ENCODE measurements at regions not wholly inside any gene's neighbourhood (a gene's known extent, or its start where the extent isn't known, plus 50 kb on each side); places are given as distances from the start of the nearest gene placed in this dataset.

- no peak for TF ChIP-seq TAF1 (IDR thresholded peaks at IDR 0.05; ENCODE audit: borderline replicate concordance, insufficient read depth, low read length)
- TF ChIP-seq SIN3A (IDR thresholded peaks at IDR 0.05; ENCODE audit: borderline replicate concordance, insufficient read depth, low read length) = no peak
- TF ChIP-seq POLR2AphosphoS5 (IDR thresholded peaks at IDR 0.05; ENCODE audit: low read depth, low read length) = no peak
- no peak for TF ChIP-seq REST (IDR thresholded peaks at IDR 0.05; ENCODE audit: insufficient read depth in 1 of 2, low read depth in 2 of 2, low read length in 2 of 2)
- TF ChIP-seq FOXP2 (optimal IDR thresholded peaks at IDR 0.05; ENCODE audit: borderline replicate concordance, extremely low read depth, extremely low read length, insufficient read depth) = no peak
These were observed 724.3 kb downstream of the PRELID2 start for GRCh38 chr5:145110834-145111233.

- no peak for TF ChIP-seq POLR2AphosphoS5 (IDR thresholded peaks at IDR 0.05; ENCODE audit: low read depth, low read length)
- no peak for TF ChIP-seq FOXP2 (optimal IDR thresholded peaks at IDR 0.05; ENCODE audit: borderline replicate concordance, extremely low read depth, extremely low read length, insufficient read depth)
- TF ChIP-seq TAF1 (IDR thresholded peaks at IDR 0.05; ENCODE audit: borderline replicate concordance, insufficient read depth, low read length) = no peak
- no peak for TF ChIP-seq SIN3A (IDR thresholded peaks at IDR 0.05; ENCODE audit: borderline replicate concordance, insufficient read depth, low read length)
- TF ChIP-seq REST (IDR thresholded peaks at IDR 0.05; ENCODE audit: insufficient read depth in 1 of 2, low read depth in 2 of 2, low read length in 2 of 2) = no peak
These were observed 725.0 kb downstream of the PRELID2 start for GRCh38 chr5:145110181-145110580.

GRCh38 chr5:145105384-145105783 is 729.8 kb downstream of the PRELID2 start:
- TF ChIP-seq TAF1 (IDR thresholded peaks at IDR 0.05; ENCODE audit: borderline replicate concordance, insufficient read depth, low read length) (no peak), SIN3A (IDR thresholded peaks at IDR 0.05; ENCODE audit: borderline replicate concordance, insufficient read depth, low read length) (no peak), REST (IDR thresholded peaks at IDR 0.05; ENCODE audit: insufficient read depth in 1 of 2, low read depth in 2 of 2, low read length in 2 of 2) (no peak), POLR2AphosphoS5 (IDR thresholded peaks at IDR 0.05; ENCODE audit: low read depth, low read length) (no peak), FOXP2 (optimal IDR thresholded peaks at IDR 0.05; ENCODE audit: borderline replicate concordance, extremely low read depth, extremely low read length, insufficient read depth) (no peak)

GRCh38 chr5:145104106-145104505 is 731.0 kb downstream of the PRELID2 start:
- TF ChIP-seq REST (IDR thresholded peaks at IDR 0.05; ENCODE audit: insufficient read depth in 1 of 2, low read depth in 2 of 2, low read length in 2 of 2) (no peak), TAF1 (IDR thresholded peaks at IDR 0.05; ENCODE audit: borderline replicate concordance, insufficient read depth, low read length) (no peak), POLR2AphosphoS5 (IDR thresholded peaks at IDR 0.05; ENCODE audit: low read depth, low read length) (no peak), SIN3A (IDR thresholded peaks at IDR 0.05; ENCODE audit: borderline replicate concordance, insufficient read depth, low read length) (no peak), FOXP2 (optimal IDR thresholded peaks at IDR 0.05; ENCODE audit: borderline replicate concordance, extremely low read depth, extremely low read length, insufficient read depth) (no peak)

GRCh38 chr5:145101246-145101645 is 733.9 kb downstream of the PRELID2 start:
- TF ChIP-seq POLR2AphosphoS5 (IDR thresholded peaks at IDR 0.05; ENCODE audit: low read depth, low read length) (no peak), REST (IDR thresholded peaks at IDR 0.05; ENCODE audit: insufficient read depth in 1 of 2, low read depth in 2 of 2, low read length in 2 of 2) (no peak), TAF1 (IDR thresholded peaks at IDR 0.05; ENCODE audit: borderline replicate concordance, insufficient read depth, low read length) (no peak), SIN3A (IDR thresholded peaks at IDR 0.05; ENCODE audit: borderline replicate concordance, insufficient read depth, low read length) (no peak), FOXP2 (optimal IDR thresholded peaks at IDR 0.05; ENCODE audit: borderline replicate concordance, extremely low read depth, extremely low read length, insufficient read depth) (no peak)
